ENCODE measurements at regions not wholly inside any gene's neighbourhood (a gene's known extent, or its start where the extent isn't known, plus 50 kb on each side); places are given as distances from the start of the nearest gene placed in this dataset.

DNA sequence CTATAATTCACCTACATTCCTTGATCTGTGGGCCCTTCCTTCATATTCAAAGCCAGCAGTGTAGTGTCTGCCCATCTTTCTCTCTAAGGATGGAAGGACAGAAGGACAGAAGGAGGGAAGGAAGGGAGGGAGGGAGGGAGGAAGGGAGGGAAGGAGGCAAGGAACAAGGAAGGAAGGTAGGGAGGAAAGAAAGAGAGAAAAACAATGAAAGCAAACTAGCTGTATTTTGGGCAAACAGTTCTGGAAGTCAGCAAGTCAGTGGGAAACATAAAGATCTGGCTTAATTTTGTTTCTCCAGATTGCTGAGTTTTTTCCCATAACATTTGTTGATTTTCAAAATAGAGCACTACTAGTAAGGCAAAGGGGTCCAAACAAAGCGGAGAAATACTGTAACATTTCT, 555.2 kb upstream of the EPHA5 start:
- Histone ChIP-seq H3K36me3 (no peaks in the 10 kb centered on the region), H3K9me3 (no peaks in the 10 kb centered on the region), H3K4me1 (ENCODE audit: insufficient read depth) (no peaks in the 10 kb centered on the region), H3K27ac (no peak overlapping the region), H3K4me3 (no peak overlapping the region), H3K27me3 (no peaks in the 10 kb centered on the region)
- 71 to 88% (median 85%) methylated on average over 1 of the region's 1 CpG for WGBS, 3 donors
- TF ChIP-seq EP300 (IDR thresholded peaks at IDR 0.05) (no peak), POLR2A (IDR thresholded peaks at IDR 0.05) (no peak)
- intact Hi-C loops (cut with DNase I), result no loop called here
- DNase-seq, result no peak

DNA sequence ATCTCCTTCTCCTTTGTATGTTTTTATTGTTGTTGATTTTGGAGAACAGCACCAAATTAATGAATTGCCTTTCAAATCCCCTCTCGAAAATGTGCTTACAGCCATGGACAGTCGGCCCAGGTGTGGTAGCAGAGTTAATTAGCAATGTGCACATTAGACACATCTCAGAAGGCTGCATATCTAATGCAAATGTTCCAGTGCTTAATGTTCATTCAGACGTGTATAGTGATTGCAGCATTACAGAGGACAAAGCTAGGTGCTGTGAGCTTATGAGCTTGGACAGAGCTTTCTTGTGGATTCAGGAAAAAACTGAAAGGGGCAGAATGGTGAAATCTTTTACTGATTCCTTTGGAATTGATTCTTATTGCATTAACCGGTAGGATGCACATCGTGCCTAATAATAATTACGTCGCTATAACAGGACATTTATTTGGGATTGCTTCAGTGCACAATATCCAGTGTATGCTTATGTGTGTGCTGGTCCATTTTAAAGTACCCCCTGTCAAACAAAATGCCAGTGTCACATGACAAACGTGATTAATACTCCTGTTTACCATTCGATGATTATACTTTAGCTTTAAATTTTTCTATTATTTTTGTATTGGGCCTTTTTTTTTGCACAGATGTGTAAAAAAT, 552.9 kb upstream of the EPHA5 start:
- Histone ChIP-seq H3K9me3 (no peaks in the 10 kb centered on the region), H3K4me3 (no peak overlapping the region), H3K27me3 (no peaks in the 10 kb centered on the region), H3K36me3 (no peaks in the 10 kb centered on the region), H3K27ac (no peak overlapping the region), H3K4me1 (ENCODE audit: insufficient read depth) (no peaks in the 10 kb centered on the region)
- TF ChIP-seq POLR2A (IDR thresholded peaks at IDR 0.05) (no peak), EP300 (IDR thresholded peaks at IDR 0.05) (no peak), CTCF (IDR thresholded peaks at IDR 0.05) (no peak)
- 70 to 75% (median 71%) methylated on average over 9 of the region's 9 CpGs for WGBS, 3 donors
- intact Hi-C loops (cut with DNase I), result no loop called here
- DNase-seq, result no peak

DNA sequence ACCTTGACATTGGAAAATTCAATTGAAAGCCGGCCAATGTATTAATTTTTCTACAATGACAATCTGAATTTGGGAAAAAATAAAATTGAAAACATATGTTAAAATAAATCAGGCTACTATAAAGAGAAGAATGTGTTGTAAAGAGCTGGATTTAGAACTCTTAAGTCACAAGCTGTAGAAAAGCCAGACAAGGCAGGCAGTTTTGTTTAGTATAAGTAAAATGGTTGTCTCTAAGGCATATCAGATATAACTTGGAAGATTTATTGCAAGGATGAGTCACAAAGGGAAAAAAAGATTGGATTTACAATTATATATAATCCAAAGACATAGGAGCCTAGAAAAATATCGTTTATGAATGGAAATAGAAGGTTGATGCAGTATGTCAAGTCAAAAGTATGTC, 549.1 kb upstream of the EPHA5 start:
- Histone ChIP-seq H3K4me1 (ENCODE audit: insufficient read depth) (no peaks in the 10 kb centered on the region), H3K27ac (no peak overlapping the region), H3K27me3 (no peaks in the 10 kb centered on the region), H3K4me3 (no peak overlapping the region), H3K36me3 (no peaks in the 10 kb centered on the region), H3K9me3 (no peaks in the 10 kb centered on the region)
- TF ChIP-seq EP300 (IDR thresholded peaks at IDR 0.05) (no peak), CTCF (IDR thresholded peaks at IDR 0.05) (no peak), POLR2A (IDR thresholded peaks at IDR 0.05) (no peak)
- WGBS, 3 donors, result 55 to 86% (median 71%) methylated on average over 2 of the region's 2 CpGs
- intact Hi-C loops (cut with DNase I), result no loop called here
- no peak for DNase-seq

GRCh38 chr4:66216252-66216651, 546.0 kb upstream of the EPHA5 start:
- H3K36me3 ChIP-seq, result no peaks in the 10 kb centered on the region
- H3K27ac ChIP-seq, result no peak overlapping the region
- H3K4me1 ChIP-seq (ENCODE audit: insufficient read depth), result no peaks in the 10 kb centered on the region
- H3K4me3 ChIP-seq, result no peak overlapping the region
- DNase-seq, result no peak
- intact Hi-C loops (cut with DNase I), result no loop called here
- H3K27me3 ChIP-seq, result no peaks in the 10 kb centered on the region
- TF ChIP-seq POLR2A (IDR thresholded peaks at IDR 0.05), result no peak
- no peak for TF ChIP-seq CTCF (IDR thresholded peaks at IDR 0.05)
- TF ChIP-seq EP300 (IDR thresholded peaks at IDR 0.05), result no peak
- H3K9me3 ChIP-seq, result no peaks in the 10 kb centered on the region

DNA sequence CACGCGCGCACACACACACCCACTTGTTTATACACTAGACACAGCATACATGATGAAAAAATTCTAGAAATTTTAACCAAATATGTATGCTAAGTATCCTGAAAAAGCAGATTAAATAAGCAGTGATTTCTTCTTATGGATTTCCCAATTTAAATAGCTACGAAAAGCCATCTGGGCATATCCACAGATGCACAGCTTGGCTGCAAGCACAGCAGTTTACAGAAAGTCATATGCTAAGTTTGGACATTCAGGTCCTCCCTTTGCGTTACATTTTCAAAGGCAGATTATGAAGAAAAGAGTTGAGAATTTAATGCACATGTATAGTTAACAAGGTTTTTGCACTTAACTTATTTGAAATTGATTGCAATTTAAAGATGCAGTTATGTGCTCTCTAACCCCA, 542.2 kb upstream of the EPHA5 start:
- Histone ChIP-seq H3K9me3 (no peaks in the 10 kb centered on the region), H3K4me3 (no peak overlapping the region), H3K36me3 (no peaks in the 10 kb centered on the region), H3K27ac (no peak overlapping the region), H3K27me3 (no peaks in the 10 kb centered on the region), H3K4me1 (ENCODE audit: insufficient read depth) (no peaks in the 10 kb centered on the region)
- TF ChIP-seq EP300 (IDR thresholded peaks at IDR 0.05) (no peak), POLR2A (IDR thresholded peaks at IDR 0.05) (no peak), CTCF (IDR thresholded peaks at IDR 0.05) (no peak)
- intact Hi-C loops (cut with DNase I), result no loop called here
- no peak for DNase-seq
- 87 to 94% (median 88%) methylated on average over 5 of the region's 5 CpGs for WGBS, 3 donors

Measured in ovary (tissue), 7 donors.